Effector CD8-positive, alpha-beta T cell (primary cell): ENCODE measurements at regions not wholly inside any gene's neighbourhood (a gene's known extent, or its start where the extent isn't known, plus 50 kb on each side); places are given as distances from the start of the nearest gene placed in this dataset.

Source experiments
- DNase-seq: peaks from one replicate; lab custom pipeline; 2025; lab: John Stamatoyannopoulos, UW

GRCh38 chr16:82497139-82497538 lies 129.6 kb upstream of the CDH13 start:
- no peak for DNase-seq

GRCh38 chr16:82488460-82488859 lies 138.3 kb upstream of the CDH13 start:
- DNase-seq: no peak

- DNase-seq: no peak
These were observed 145.3 kb upstream of the CDH13 start for GRCh38 chr16:82481455-82481854.

GRCh38 chr16:82476786-82477185 lies 150.0 kb upstream of the CDH13 start:
- no peak for DNase-seq

- no peak for DNase-seq
These were observed 156.1 kb upstream of the CDH13 start for GRCh38 chr16:82470620-82471152.

- no peak for DNase-seq
These were observed 156.8 kb upstream of the CDH13 start for GRCh38 chr16:82470016-82470415.

GRCh38 chr16:82464187-82464586 lies 162.6 kb upstream of the CDH13 start:
- no peak for DNase-seq

GRCh38 chr16:82460766-82461165 lies 166.0 kb upstream of the CDH13 start:
- DNase-seq: no peak

GRCh38 chr16:82459580-82460256 lies 167.1 kb upstream of the CDH13 start:
- DNase-seq: no peak

- no peak for DNase-seq
These were observed 170.1 kb upstream of the CDH13 start for GRCh38 chr16:82456683-82457082.

GRCh38 chr16:82454566-82454965 lies 172.2 kb upstream of the CDH13 start:
- DNase-seq: no peak

- DNase-seq: no peak
These were observed 172.6 kb upstream of the CDH13 start for GRCh38 chr16:82454152-82454551.

GRCh38 chr16:82452004-82452756 lies 174.6 kb upstream of the CDH13 start:
- DNase-seq: no peak

- DNase-seq: no peak
These were observed 175.3 kb upstream of the CDH13 start for GRCh38 chr16:82451449-82451848.

GRCh38 chr16:82440336-82440735 lies 186.4 kb upstream of the CDH13 start:
- DNase-seq: no peak

GRCh38 chr16:82439678-82440293 lies 187.0 kb upstream of the CDH13 start:
- DNase-seq: no peak

- DNase-seq: no peak
These were observed 193.7 kb upstream of the CDH13 start for GRCh38 chr16:82433042-82433441.

GRCh38 chr16:82432261-82432660 lies 194.5 kb upstream of the CDH13 start:
- no peak for DNase-seq

- no peak for DNase-seq
These were observed 201.1 kb upstream of the CDH13 start for GRCh38 chr16:82425661-82426060.

GRCh38 chr16:82421851-82422250 lies 204.9 kb upstream of the CDH13 start:
- no peak for DNase-seq

GRCh38 chr16:82419332-82419731 lies 207.4 kb upstream of the CDH13 start:
- no peak for DNase-seq

- no peak for DNase-seq
These were observed 212.3 kb upstream of the CDH13 start for GRCh38 chr16:82414476-82414875.

- DNase-seq: no peak
These were observed 214.0 kb upstream of the CDH13 start for GRCh38 chr16:82412770-82413169.
